22Rv1 (cell line): ENCODE measurements at regions not wholly inside any gene's neighbourhood (a gene's known extent, or its start where the extent isn't known, plus 50 kb on each side); places are given as distances from the start of the nearest gene placed in this dataset.

Experiments used
- ZFX ChIP-seq: fragments of 450-650 bp; IDR thresholded peaks from 2 replicates; pipeline ENCODE4 v1.6.1; 2017; ENCODE audit warnings: antibody characterized with exemption, borderline replicate concordance
- TF ChIP-seq, protein P1 (sequence below): fragments of 450-650 bp; IDR thresholded peaks from 2 replicates; pipeline ENCODE4 v1.5.1; 2017; ENCODE audit warnings: mild to moderate bottlenecking

DNA sequence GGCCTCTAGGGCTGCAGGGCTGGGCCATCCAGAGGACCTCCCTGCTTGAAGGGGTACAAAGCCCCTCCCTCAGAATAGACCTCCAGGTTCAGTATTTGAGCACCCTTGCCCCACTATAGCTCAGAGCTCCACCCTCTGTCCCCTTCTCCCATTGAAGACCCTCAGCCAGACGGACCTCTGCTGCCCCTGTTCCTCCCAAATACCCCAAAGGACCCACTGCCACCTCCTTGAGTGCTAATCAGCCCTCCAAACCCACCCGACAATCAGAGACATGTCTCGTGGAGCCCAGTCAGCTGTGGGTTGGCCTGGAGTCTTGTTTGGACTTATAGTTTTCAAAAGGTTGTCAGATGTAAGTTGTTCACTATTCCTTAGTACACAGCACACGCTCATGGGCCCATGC is 161.1 kb downstream of the UACA start:
- TF ChIP-seq, protein P1, sequence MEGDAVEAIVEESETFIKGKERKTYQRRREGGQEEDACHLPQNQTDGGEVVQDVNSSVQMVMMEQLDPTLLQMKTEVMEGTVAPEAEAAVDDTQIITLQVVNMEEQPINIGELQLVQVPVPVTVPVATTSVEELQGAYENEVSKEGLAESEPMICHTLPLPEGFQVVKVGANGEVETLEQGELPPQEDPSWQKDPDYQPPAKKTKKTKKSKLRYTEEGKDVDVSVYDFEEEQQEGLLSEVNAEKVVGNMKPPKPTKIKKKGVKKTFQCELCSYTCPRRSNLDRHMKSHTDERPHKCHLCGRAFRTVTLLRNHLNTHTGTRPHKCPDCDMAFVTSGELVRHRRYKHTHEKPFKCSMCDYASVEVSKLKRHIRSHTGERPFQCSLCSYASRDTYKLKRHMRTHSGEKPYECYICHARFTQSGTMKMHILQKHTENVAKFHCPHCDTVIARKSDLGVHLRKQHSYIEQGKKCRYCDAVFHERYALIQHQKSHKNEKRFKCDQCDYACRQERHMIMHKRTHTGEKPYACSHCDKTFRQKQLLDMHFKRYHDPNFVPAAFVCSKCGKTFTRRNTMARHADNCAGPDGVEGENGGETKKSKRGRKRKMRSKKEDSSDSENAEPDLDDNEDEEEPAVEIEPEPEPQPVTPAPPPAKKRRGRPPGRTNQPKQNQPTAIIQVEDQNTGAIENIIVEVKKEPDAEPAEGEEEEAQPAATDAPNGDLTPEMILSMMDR: no peak
- TF ChIP-seq ZFX: no peak
